HG03066 (cell line): ENCODE measurements at regions not wholly inside any gene's neighbourhood (a gene's known extent, or its start where the extent isn't known, plus 50 kb on each side); places are given as distances from the start of the nearest gene placed in this dataset.
"Not testable (repeated sequence)": the region's sequence is repeated elsewhere in the genome, so short reads cannot be mapped to it uniquely, and the experiment has no call there.

Experiments used
- ATAC-seq: cut with Tn5 transposase; IDR thresholded peaks from one replicate; pipeline ENCODE4 v1.9.1; 2021; ENCODE audit warnings: low read depth; ENCODE audit not compliant: unreplicated experiment

- not testable (repeated sequence) for ATAC-seq
Observed at GRCh38 chr11:49817705-49818430, 134.3 kb upstream of the OR4C13 start.

GRCh38 chr11:49823188-49823587, 129.0 kb upstream of the OR4C13 start:
- not testable (repeated sequence) for ATAC-seq

- not testable (repeated sequence) for ATAC-seq
Observed at GRCh38 chr11:49850541-49850940, 101.7 kb upstream of the OR4C13 start.

- no peak for ATAC-seq
Observed at GRCh38 chr11:49851511-49851910, 100.7 kb upstream of the OR4C13 start.

GRCh38 chr11:49851971-49852389, 100.2 kb upstream of the OR4C13 start:
- no peak for ATAC-seq

- ATAC-seq: not testable (repeated sequence)
Observed at GRCh38 chr11:49888875-49889274, 63.3 kb upstream of the OR4C13 start.

- not testable (repeated sequence) for ATAC-seq
Observed at GRCh38 chr11:49891910-49892671, 60.1 kb upstream of the OR4C13 start.

GRCh38 chr11:49893442-49893841, 58.7 kb upstream of the OR4C13 start:
- ATAC-seq: not testable (repeated sequence)
